Keratinocyte (primary cell): ENCODE measurements at regions not wholly inside any gene's neighbourhood (a gene's known extent, or its start where the extent isn't known, plus 50 kb on each side); places are given as distances from the start of the nearest gene placed in this dataset.
"Not testable (repeated sequence)": the region's sequence is repeated elsewhere in the genome, so short reads cannot be mapped to it uniquely, and the experiment has no call there.

Experiments used
- DNase-seq: peaks from one replicate; pipeline ENCODE4 v3.0.0-alpha.2; 2011; ENCODE audit warnings: low read depth, missing footprints, low spot score
- FAIRE-seq: peaks from 2 replicates; lab custom pipeline; 2011; peaks lifted over from hg19 to GRCh38; lab: Jason Lieb, UNC
- H2AFZ ChIP-seq: 2 replicates; pipeline ENCODE4 v1.6.0; 2012; ENCODE audit warnings: low read length, control low read depth, inconsistent platforms; ENCODE audit not compliant: control insufficient read depth
- H3K27ac ChIP-seq: 2 replicates; pipeline ENCODE4 v1.5.1; 2011; ENCODE audit warnings: low read length; ENCODE audit not compliant: control insufficient read depth, insufficient read depth
- H3K27me3 ChIP-seq: 3 replicates; pipeline ENCODE4 v1.6.0; 2011; ENCODE audit warnings: low read length; ENCODE audit not compliant: control insufficient read depth, insufficient read depth; ENCODE audit errors: extremely low read depth
- H3K36me3 ChIP-seq, 2 experiments: 2 replicates in 1 of 2; 3 replicates in 1 of 2; pipeline ENCODE4 v1.5.1; 2011; ENCODE audit warnings: low read length in 2 of 2, mild to moderate bottlenecking in 1 of 2; ENCODE audit not compliant: control insufficient read depth in 2 of 2, insufficient read depth in 2 of 2; ENCODE audit errors: extremely low read depth in 1 of 2
- H3K4me1 ChIP-seq: 3 replicates; pipeline ENCODE4 v1.5.1; 2011; ENCODE audit warnings: low read length; ENCODE audit not compliant: control insufficient read depth, insufficient read depth; ENCODE audit errors: extremely low read depth
- H3K4me2 ChIP-seq: 3 replicates; pipeline ENCODE4 v1.6.0; 2011; ENCODE audit warnings: low read depth, low read length; ENCODE audit not compliant: control insufficient read depth, insufficient read depth; ENCODE audit errors: extremely low read depth
- H3K4me3 ChIP-seq, 3 experiments: fragments of 200-600 bp in 1 of 3; sonication (generic) in 1 of 3; 2 replicates in 2 of 3; 3 replicates in 1 of 3; pipeline ENCODE4 v1.5.1; 2011 to 2016; ENCODE audit warnings: low read length in 3 of 3, mild to moderate bottlenecking in 3 of 3, control low read depth in 2 of 3, inconsistent platforms in 1 of 3, low read depth in 1 of 3, mixed read lengths in 1 of 3, mixed run types in 1 of 3, moderate library complexity in 1 of 3; ENCODE audit not compliant: control insufficient read depth in 2 of 3, insufficient read depth in 2 of 3; ENCODE audit errors: extremely low read depth in 1 of 3
- H3K79me2 ChIP-seq: 2 replicates; pipeline ENCODE4 v1.6.0; 2012; ENCODE audit warnings: low read length; ENCODE audit not compliant: control insufficient read depth, insufficient read depth
- H3K9ac ChIP-seq: 3 replicates; pipeline ENCODE4 v1.6.0; 2011; ENCODE audit warnings: low read length; ENCODE audit not compliant: control insufficient read depth, insufficient read depth; ENCODE audit errors: extremely low read depth
- H3K9me1 ChIP-seq: 3 replicates; pipeline ENCODE4 v1.6.0; 2011; ENCODE audit warnings: low read length; ENCODE audit not compliant: control insufficient read depth, insufficient read depth; ENCODE audit errors: extremely low read depth
- H3K9me3 ChIP-seq: 2 replicates; pipeline ENCODE4 v1.5.1; 2012; ENCODE audit warnings: low read depth, low read length; ENCODE audit not compliant: control insufficient read depth
- H4K20me1 ChIP-seq: 3 replicates; pipeline ENCODE4 v1.6.0; 2011; ENCODE audit warnings: low read length; ENCODE audit not compliant: control insufficient read depth, insufficient read depth; ENCODE audit errors: extremely low read depth
- CTCF ChIP-seq, 3 experiments: IDR thresholded peaks in 1 of 3; conservative IDR thresholded peaks in 1 of 3; optimal IDR thresholded peaks in 1 of 3; 2 replicates in 2 of 3; 3 replicates in 1 of 3; pipeline versions ENCODE3 to v1.5.1; 2011; ENCODE audit warnings: low read length in 3 of 3, mild to moderate bottlenecking in 3 of 3, moderate library complexity in 2 of 3, control low read depth in 1 of 3, inconsistent platforms in 1 of 3; ENCODE audit not compliant: insufficient read depth in 2 of 3; ENCODE audit errors: extremely low read depth in 1 of 3
- EZH2 ChIP-seq: IDR thresholded peaks from one replicate; pipeline ENCODE4 v1.6.1; 2012; ENCODE audit warnings: inconsistent platforms, mild to moderate bottlenecking, low read length, moderate library complexity
- dilution Hi-C: fragments of 300-500 bp; cut with MboI; formaldehyde crosslinking; loops from one replicate; pipeline ENCODE4 v1.7.0; 2020; ENCODE audit warnings: low sequenced_read_pairs; ENCODE audit not compliant: extremely low pct_ligation_motif_present

GRCh38 chrX:3501833-3502535 lies 155.5 kb upstream of the MXRA5 start:
- no peaks in the 10 kb centered on the region for H3K9me3 ChIP-seq
- peaks cover 6% of the 10 kb centered on the region for H3K4me1 ChIP-seq
- TF ChIP-seq EZH2, result no peak
- no peak for TF ChIP-seq CTCF (optimal IDR thresholded peaks at IDR 0.05 in 1 of 3, IDR thresholded peaks at IDR 0.05 in 1 of 3, conservative IDR thresholded peaks at IDR 0.05 in 1 of 3; ENCODE audit: extremely low read depth in 1 of 3, insufficient read depth in 2 of 3, low read length in 3 of 3)
- no peaks in the 10 kb centered on the region for H3K79me2 ChIP-seq
- no peaks in the 10 kb centered on the region for H4K20me1 ChIP-seq
- peak overlapping the region; percentile 51 for H2AFZ ChIP-seq
- dilution Hi-C loops, result no loop called here
- no peak overlapping the region for H3K27ac ChIP-seq
- H3K36me3 ChIP-seq, result no peaks in the 10 kb centered on the region
- H3K9me1 ChIP-seq, result no peaks in the 10 kb centered on the region
- H3K4me3 ChIP-seq, result peak overlapping the region in 2 of 3 experiments; percentile 10 to 26
- H3K27me3 ChIP-seq, result no peaks in the 10 kb centered on the region
- DNase-seq (no peak), FAIRE-seq (peak; percentile 36)
- H3K9ac ChIP-seq, result peak overlapping the region; percentile 15
- peak overlapping the region; percentile 58 for H3K4me2 ChIP-seq

DNA sequence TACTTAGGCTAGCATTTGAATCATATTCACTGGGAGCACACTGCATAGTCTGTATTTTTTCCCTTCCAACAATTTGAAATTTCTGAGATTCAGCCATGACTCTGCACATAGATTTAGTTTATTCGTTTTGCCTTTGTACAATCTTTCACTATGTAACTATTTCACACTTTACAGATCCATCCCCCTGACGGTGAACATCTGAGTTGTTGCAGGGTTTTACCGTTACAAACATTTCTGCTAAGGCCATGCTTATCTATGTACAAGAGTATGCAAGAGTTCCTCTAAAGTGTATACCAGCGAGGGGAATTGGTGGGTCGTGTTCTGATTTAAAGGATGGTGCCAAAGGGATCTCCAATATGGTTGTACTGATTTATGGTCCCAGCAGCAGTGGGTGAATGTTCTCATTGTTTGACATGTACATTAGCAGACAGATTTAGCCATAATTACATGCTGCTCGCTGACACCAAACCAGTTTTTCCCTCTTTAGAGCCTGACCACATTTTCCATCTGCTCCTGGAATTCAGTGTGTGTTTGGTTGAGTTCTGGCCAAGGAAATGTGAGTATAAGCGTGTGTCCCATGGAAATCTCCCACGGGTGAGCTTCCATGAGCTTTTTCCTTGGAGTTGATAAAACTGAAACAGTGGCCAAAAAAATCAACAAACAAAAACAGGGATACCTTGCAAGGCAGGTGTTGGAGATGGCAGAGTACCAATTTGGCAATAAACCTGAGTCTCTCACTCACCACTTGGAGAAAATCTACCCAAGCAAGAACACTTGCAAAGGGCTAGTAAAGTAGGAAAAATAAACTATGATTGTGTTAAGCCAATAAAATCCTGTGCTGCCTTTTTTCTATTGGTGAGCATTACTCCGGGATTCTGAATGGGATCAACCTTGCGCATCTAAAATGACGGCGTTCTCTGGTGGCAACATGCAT lies 149.7 kb upstream of the MXRA5 start:
- H3K36me3 ChIP-seq, H3K27ac ChIP-seq, H3K4me1 ChIP-seq, dilution Hi-C loops, H3K4me3 ChIP-seq, H3K9me1 ChIP-seq, H3K79me2 ChIP-seq, H3K27me3 ChIP-seq, DNase-seq, H3K4me2 ChIP-seq, H3K9ac ChIP-seq, H2AFZ ChIP-seq, H3K9me3 ChIP-seq, H4K20me1 ChIP-seq: not testable (repeated sequence)
- peak; percentile 59 for FAIRE-seq
